HEK293 (cell line): ENCODE measurements at regions not wholly inside any gene's neighbourhood (a gene's known extent, or its start where the extent isn't known, plus 50 kb on each side); places are given as distances from the start of the nearest gene placed in this dataset.

Experiments
- CTCF ChIA-PET: fragments of 350-600 bp; formaldehyde crosslinking; extraction: SDS; loops from one replicate; lab custom pipeline; 2021; ENCODE audit warnings: antibody characterized with exemption; lab: Yijun Ruan, JAX
- POLR2A ChIA-PET: fragments of 300-600 bp; formaldehyde crosslinking; extraction: SDS; loops from one replicate; lab custom pipeline; 2020; ENCODE audit warnings: antibody characterized with exemption, inconsistent platforms; lab: Yijun Ruan, JAX
- H3K27ac ChIP-seq: fragments of 200-500 bp; sonication (Bioruptor generic); 2 replicates; pipeline ENCODE4 v1.5.1; 2014; ENCODE audit warnings: low read depth, low read length, control low read depth, inconsistent platforms; ENCODE audit errors: extremely low read depth
- H3K36me3 ChIP-seq, 2 experiments: fragments of 200-500 bp in 1 of 2; sonication (Bioruptor generic) in 1 of 2; 1 replicate in 1 of 2; 2 replicates in 1 of 2; pipeline ENCODE4 v1.5.1; 2014 to 2017; ENCODE audit warnings: inconsistent platforms in 2 of 2, low read length in 2 of 2; ENCODE audit not compliant: control insufficient read depth in 2 of 2, insufficient read depth in 1 of 2
- H3K4me1 ChIP-seq: fragments of 200-500 bp; sonication (Bioruptor generic); 2 replicates; pipeline ENCODE4 v1.5.1; 2014; ENCODE audit warnings: mild to moderate bottlenecking, low read length, inconsistent platforms; ENCODE audit not compliant: control insufficient read depth, insufficient read depth
- H3K4me3 ChIP-seq: 2 replicates; pipeline ENCODE4 v1.5.1; 2011; ENCODE audit warnings: low read depth, mild to moderate bottlenecking, control low read depth, low read length, moderate library complexity
- H3K9me3 ChIP-seq: fragments of 200-500 bp; sonication (Bioruptor generic); 2 replicates; pipeline ENCODE4 v1.5.1; 2014; ENCODE audit warnings: low read depth, low read length, inconsistent platforms; ENCODE audit not compliant: control insufficient read depth, insufficient read depth
- EGR2 ChIP-seq: fragments of 450-650 bp; formaldehyde crosslinking; IDR thresholded peaks from 2 replicates; pipeline ENCODE4 v1.5.1; 2016; ENCODE audit warnings: low read depth, missing biosample characterization, missing genetic modification characterization
- IKZF3 ChIP-seq: fragments of 450-650 bp; IDR thresholded peaks from 2 replicates; pipeline ENCODE4 v1.5.0; 2018; ENCODE audit warnings: missing biosample characterization, mild to moderate bottlenecking, missing genetic modification characterization, moderate library complexity
- KLF16 ChIP-seq: fragments of 450-650 bp; formaldehyde crosslinking; IDR thresholded peaks from 2 replicates; pipeline ENCODE4 v1.5.1; 2017; ENCODE audit warnings: missing biosample characterization, missing genetic modification characterization
- PRDM1 ChIP-seq: fragments of 450-650 bp; formaldehyde crosslinking; IDR thresholded peaks from 2 replicates; pipeline ENCODE4; 2016; ENCODE audit warnings: missing biosample characterization, missing genetic modification characterization
- SCRT2 ChIP-seq: fragments of 450-650 bp; formaldehyde crosslinking; IDR thresholded peaks from 2 replicates; pipeline ENCODE4 v1.5.1; 2016; ENCODE audit warnings: missing biosample characterization, missing genetic modification characterization
- ZEB2 ChIP-seq: fragments of 450-650 bp; formaldehyde crosslinking; IDR thresholded peaks from 2 replicates; pipeline ENCODE4 v1.5.1; 2016; ENCODE audit warnings: missing biosample characterization, missing genetic modification characterization
- ZFHX2 ChIP-seq: fragments of 450-650 bp; formaldehyde crosslinking; conservative IDR thresholded peaks from 2 replicates; pipeline ENCODE4 v1.5.1; 2016; ENCODE audit warnings: missing biosample characterization, missing genetic modification characterization
- ZFP3 ChIP-seq: fragments of 450-650 bp; formaldehyde crosslinking; IDR thresholded peaks from 2 replicates; pipeline ENCODE4 v1.5.1; 2016; ENCODE audit warnings: low read depth, missing biosample characterization, missing genetic modification characterization
- ZNF16 ChIP-seq: fragments of 450-650 bp; formaldehyde crosslinking; IDR thresholded peaks from 2 replicates; pipeline ENCODE4 v1.5.1; 2016; ENCODE audit warnings: low read depth, missing biosample characterization, missing genetic modification characterization
- ZNF2 ChIP-seq: fragments of 450-650 bp; formaldehyde crosslinking; IDR thresholded peaks from 2 replicates; pipeline ENCODE4 v1.5.1; 2016; ENCODE audit warnings: missing biosample characterization, missing genetic modification characterization
- ZNF266 ChIP-seq: fragments of 450-650 bp; formaldehyde crosslinking; IDR thresholded peaks from 2 replicates; pipeline ENCODE4 v1.5.1; 2016; ENCODE audit warnings: missing biosample characterization, missing genetic modification characterization, low read depth
- ZNF302 ChIP-seq: fragments of 450-650 bp; formaldehyde crosslinking; IDR thresholded peaks from 2 replicates; pipeline ENCODE4 v1.5.1; 2016; ENCODE audit warnings: missing biosample characterization, missing genetic modification characterization, low read depth
- ZNF423 ChIP-seq: fragments of 450-650 bp; formaldehyde crosslinking; IDR thresholded peaks from 2 replicates; pipeline ENCODE4 v1.5.1; 2016; ENCODE audit warnings: missing biosample characterization, missing genetic modification characterization
- ZNF529 ChIP-seq: fragments of 450-650 bp; formaldehyde crosslinking; IDR thresholded peaks from 2 replicates; pipeline ENCODE4 v1.5.1; 2017; ENCODE audit warnings: missing genetic modification characterization, missing biosample characterization; ENCODE audit not compliant: insufficient replicate concordance
- ZNF585B ChIP-seq: fragments of 450-650 bp; formaldehyde crosslinking; IDR thresholded peaks from 2 replicates; pipeline ENCODE4 v1.5.1; 2016; ENCODE audit warnings: missing biosample characterization, missing genetic modification characterization
- ZNF777 ChIP-seq: fragments of 450-650 bp; formaldehyde crosslinking; IDR thresholded peaks from 2 replicates; pipeline ENCODE4 v1.5.1; 2017; ENCODE audit warnings: missing biosample characterization, missing genetic modification characterization, borderline replicate concordance
- ZNF830 ChIP-seq: fragments of 450-650 bp; IDR thresholded peaks from 2 replicates; pipeline ENCODE4 v1.5.0; 2018; ENCODE audit warnings: missing biosample characterization, missing genetic modification characterization, low read depth, mild to moderate bottlenecking, moderate library complexity
- TF ChIP-seq, protein P1 (sequence below): fragments of 450-650 bp; IDR thresholded peaks from 2 replicates; pipeline ENCODE4 v1.5.1; 2018; ENCODE audit warnings: missing biosample characterization, mild to moderate bottlenecking, missing genetic modification characterization
- TF ChIP-seq, protein P2 (sequence below): fragments of 450-650 bp; formaldehyde crosslinking; conservative IDR thresholded peaks from 2 replicates; pipeline ENCODE4 v1.5.1; 2016; ENCODE audit warnings: low read depth, missing biosample characterization, missing genetic modification characterization

DNA sequence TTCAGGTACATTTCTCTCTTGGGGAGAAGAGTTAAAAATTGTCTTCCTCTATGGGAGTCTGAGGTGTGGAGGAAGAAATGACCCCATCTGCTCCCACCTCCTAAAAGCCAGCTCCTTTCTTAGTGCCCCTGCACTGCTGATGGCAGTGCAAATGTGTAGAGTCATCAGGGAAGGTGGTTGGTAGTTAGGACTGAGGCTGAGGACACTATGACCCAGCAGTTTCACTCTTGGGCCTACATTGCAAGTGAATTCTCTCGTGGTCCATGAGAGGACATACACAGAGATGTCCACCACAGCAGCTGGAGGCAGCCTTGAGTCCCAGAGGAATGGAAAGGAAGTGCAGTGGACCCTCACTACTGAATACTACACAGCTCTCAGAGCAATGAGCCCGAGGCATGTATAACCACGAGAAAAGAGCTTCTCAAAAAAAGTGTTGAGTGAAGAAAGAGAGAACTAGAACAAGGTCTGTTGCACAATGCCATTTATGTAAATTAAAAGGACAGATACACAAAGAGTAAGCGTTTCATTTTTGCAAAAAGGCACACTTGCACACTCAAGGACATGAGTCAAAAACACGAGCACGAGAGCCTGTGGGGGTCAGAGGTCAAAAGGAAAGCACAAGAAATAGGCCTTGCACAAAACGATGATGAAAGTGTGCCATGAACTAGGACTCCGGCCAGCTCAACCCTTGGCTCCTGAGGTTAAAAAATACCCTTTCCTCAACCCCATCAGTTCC is 164.4 kb upstream of the ADRA1D start (continued):
- TF ChIP-seq ZNF266 (tag by site-specific recombination), result no peak

DNA sequence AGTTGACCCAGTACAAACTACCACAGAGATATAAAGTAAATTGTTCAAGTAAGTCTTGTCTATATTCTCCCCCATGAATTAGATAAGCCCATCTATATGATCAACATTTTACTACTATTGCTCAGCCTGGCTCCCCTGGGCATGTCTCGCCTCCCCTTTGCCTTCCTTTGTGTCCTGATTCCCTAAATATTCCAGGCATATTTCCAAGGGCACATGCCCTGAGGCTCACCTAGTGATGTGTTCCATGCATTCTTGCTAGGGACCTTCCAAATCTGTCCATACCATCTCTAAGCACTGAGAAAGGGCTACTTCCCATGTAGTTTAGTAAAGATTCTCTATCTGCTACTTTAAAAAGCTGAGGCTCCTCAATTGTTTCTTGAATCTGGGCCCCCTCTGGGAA is 163.1 kb upstream of the ADRA1D start:
- Histone ChIP-seq H3K9me3 (no peaks in the 10 kb centered on the region), H3K36me3 (no peaks in the 10 kb centered on the region), H3K27ac (no peak overlapping the region), H3K4me3 (no peak overlapping the region), H3K4me1 (no peaks in the 10 kb centered on the region)
- TF ChIP-seq ZNF16, result no peak
- TF ChIP-seq ZNF830 (tag by site-specific recombination), result no peak
- TF ChIP-seq EGR2 (tag by site-specific recombination), result no peak
- TF ChIP-seq IKZF3 (tag by site-specific recombination), result no peak
- POLR2A ChIA-PET, result no interaction called here
- CTCF ChIA-PET, result no interaction called here

DNA sequence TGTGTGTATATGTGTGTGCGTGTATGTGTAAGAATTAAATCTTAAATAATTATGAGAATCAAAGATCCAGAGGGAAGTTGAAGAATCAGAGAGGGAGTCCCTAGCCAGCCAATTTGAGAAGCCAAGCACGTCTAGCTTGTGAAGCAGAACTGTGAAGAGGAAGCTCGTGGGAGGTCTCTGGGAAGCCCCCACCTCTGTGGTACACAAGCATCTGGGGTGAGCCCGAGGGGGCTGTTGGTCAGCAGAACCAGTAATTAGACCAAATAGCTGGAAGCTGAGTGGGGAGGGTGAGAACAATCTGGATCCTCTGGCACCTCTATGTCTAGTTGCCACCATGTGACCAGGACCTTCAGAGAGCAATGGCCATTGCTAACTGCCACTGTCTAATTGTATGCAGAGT is 162.7 kb upstream of the ADRA1D start:
- TF ChIP-seq ZEB2 (tag by site-specific recombination) (no peak), ZNF529 (tag by site-specific recombination) (no peak), ZFP3 (tag by site-specific recombination) (no peak), SCRT2 (no peak), KLF16 (no peak), ZNF585B (tag by site-specific recombination) (no peak), ZNF777 (tag by site-specific recombination) (no peak), ZNF302 (tag by site-specific recombination) (no peak), ZNF423 (tag by site-specific recombination) (no peak), ZNF2 (tag by site-specific recombination) (no peak)
- TF ChIP-seq, protein P1, sequence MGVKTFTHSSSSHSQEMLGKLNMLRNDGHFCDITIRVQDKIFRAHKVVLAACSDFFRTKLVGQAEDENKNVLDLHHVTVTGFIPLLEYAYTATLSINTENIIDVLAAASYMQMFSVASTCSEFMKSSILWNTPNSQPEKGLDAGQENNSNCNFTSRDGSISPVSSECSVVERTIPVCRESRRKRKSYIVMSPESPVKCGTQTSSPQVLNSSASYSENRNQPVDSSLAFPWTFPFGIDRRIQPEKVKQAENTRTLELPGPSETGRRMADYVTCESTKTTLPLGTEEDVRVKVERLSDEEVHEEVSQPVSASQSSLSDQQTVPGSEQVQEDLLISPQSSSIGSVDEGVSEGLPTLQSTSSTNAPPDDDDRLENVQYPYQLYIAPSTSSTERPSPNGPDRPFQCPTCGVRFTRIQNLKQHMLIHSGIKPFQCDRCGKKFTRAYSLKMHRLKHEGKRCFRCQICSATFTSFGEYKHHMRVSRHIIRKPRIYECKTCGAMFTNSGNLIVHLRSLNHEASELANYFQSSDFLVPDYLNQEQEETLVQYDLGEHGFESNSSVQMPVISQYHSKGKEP (tag by site-specific recombination), result no peak
- Histone ChIP-seq H3K27ac (no peak overlapping the region), H3K9me3 (no peaks in the 10 kb centered on the region), H3K4me1 (0 out of 2 replicates have a peak, but pooled peaks cover 2% of the 10 kb centered on the region), H3K36me3 (no peaks in the 10 kb centered on the region), H3K4me3 (no peak overlapping the region)
- ChIA-PET POLR2A (no interaction called here), CTCF (no interaction called here)

DNA sequence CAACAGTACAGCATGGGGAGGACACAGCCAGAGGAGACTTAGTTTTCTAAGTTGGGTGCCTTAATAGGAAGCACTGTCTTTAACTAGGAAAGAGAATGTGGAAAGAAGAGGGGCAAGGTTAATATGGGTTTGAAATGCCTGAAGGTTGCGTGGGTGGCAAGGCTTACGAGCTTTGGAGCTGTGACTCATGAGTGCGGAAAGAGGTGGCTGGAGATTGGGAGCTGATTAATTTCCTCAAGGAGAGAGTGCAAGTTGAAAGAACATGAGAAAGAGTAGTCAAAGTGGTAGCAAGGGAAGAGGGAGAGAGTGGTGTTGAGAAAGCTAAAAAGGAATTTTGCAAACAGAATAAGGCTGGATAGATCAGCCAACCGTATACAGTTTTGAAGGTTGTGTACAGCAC is 157.5 kb upstream of the ADRA1D start:
- Histone ChIP-seq H3K4me1 (0 out of 2 replicates have a peak, but pooled peaks cover 4% of the 10 kb centered on the region), H3K27ac (no peak overlapping the region), H3K4me3 (no peak overlapping the region), H3K36me3 (no peaks in the 10 kb centered on the region), H3K9me3 (no peaks in the 10 kb centered on the region)
- ChIA-PET POLR2A (no interaction called here), CTCF (interaction anchor here (1.0 kb wide), 1 partner anchor 71 kb away, joined by 3 read pairs; no protein-coding TSS in a partner anchor)
- TF ChIP-seq PRDM1 (tag by site-specific recombination) (peak; percentile 88), EGR2 (tag by site-specific recombination) (peak; percentile 71), ZFHX2 (tag by site-specific recombination) (peak; percentile 71)
- TF ChIP-seq, protein P2, sequence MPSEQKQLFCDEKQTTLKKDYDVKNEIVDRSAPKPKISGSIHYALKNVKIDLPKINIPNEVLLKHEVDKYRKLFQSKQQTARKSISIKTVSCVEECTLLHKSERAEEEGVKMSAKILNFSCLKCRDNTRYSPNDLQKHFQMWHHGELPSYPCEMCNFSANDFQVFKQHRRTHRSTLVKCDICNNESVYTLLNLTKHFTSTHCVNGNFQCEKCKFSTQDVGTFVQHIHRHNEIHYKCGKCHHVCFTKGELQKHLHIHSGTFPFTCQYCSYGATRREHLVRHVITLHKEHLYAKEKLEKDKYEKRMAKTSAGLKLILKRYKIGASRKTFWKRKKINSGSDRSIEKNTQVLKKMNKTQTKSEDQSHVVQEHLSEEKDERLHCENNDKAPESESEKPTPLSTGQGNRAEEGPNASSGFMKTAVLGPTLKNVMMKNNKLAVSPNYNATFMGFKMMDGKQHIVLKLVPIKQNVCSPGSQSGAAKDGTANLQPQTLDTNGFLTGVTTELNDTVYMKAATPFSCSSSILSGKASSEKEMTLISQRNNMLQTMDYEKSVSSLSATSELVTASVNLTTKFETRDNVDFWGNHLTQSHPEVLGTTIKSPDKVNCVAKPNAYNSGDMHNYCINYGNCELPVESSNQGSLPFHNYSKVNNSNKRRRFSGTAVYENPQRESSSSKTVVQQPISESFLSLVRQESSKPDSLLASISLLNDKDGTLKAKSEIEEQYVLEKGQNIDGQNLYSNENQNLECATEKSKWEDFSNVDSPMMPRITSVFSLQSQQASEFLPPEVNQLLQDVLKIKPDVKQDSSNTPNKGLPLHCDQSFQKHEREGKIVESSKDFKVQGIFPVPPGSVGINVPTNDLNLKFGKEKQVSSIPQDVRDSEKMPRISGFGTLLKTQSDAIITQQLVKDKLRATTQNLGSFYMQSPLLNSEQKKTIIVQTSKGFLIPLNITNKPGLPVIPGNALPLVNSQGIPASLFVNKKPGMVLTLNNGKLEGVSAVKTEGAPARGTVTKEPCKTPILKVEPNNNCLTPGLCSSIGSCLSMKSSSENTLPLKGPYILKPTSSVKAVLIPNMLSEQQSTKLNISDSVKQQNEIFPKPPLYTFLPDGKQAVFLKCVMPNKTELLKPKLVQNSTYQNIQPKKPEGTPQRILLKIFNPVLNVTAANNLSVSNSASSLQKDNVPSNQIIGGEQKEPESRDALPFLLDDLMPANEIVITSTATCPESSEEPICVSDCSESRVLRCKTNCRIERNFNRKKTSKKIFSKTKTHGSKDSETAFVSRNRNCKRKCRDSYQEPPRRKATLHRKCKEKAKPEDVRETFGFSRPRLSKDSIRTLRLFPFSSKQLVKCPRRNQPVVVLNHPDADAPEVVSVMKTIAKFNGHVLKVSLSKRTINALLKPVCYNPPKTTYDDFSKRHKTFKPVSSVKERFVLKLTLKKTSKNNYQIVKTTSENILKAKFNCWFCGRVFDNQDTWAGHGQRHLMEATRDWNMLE (tag by site-specific recombination), result no peak
